ENCODE measurements at regions not wholly inside any gene's neighbourhood (a gene's known extent, or its start where the extent isn't known, plus 50 kb on each side); places are given as distances from the start of the nearest gene placed in this dataset.

GRCh38 chr1:213370523-213370922, 319.5 kb downstream of the RPS6KC1 start:
- no peak for TF ChIP-seq CTCF (IDR thresholded peaks at IDR 0.05)
- no peak for TF ChIP-seq POLR2A (IDR thresholded peaks at IDR 0.05)

Data from lower leg skin (tissue), 3 donors.